ENCODE measurements at regions not wholly inside any gene's neighbourhood (a gene's known extent, or its start where the extent isn't known, plus 50 kb on each side); places are given as distances from the start of the nearest gene placed in this dataset.

DNA sequence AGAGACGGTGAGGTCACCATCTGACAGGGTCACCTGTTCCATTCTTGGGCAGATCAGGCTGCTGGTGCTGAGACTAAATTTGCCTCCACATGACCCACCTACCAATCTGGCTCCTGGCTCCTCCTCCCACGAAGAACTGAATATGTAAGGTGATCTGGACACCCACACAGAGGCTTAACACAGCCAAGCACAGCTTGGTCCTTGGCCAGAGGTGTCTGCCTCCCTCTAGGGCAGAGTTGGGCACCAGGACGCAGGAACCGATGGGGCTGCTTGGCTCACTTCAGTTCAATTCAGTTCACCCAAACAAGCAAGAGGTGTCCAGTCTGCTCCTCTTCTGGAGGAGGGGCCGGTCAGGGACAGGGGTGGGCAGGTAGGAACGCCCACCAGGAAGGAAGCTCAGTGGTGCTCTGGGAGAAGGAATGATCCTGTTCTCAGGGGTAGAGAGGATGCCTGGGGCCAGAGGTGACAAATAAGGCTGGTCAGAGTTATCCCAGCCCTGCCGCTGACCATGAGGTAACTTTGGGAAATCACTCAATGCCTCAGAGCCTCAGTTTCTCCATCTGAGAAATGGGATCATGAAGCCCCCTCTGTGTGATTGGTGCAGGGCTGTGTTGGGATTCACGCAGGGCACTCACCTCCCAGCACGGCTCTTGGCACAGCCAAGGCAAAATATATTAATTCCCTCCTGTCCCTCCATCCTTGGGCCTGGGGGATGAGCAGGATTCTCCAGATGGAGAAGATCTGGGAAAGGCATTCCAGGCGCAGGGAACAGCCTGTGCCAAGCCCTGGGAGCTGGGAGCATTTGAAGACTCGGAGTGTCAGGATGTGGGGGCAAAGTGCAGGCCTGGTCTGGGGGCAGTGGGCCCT, 284.5 kb downstream of the PTPRU start:
- DNase-seq: no peak

DNA sequence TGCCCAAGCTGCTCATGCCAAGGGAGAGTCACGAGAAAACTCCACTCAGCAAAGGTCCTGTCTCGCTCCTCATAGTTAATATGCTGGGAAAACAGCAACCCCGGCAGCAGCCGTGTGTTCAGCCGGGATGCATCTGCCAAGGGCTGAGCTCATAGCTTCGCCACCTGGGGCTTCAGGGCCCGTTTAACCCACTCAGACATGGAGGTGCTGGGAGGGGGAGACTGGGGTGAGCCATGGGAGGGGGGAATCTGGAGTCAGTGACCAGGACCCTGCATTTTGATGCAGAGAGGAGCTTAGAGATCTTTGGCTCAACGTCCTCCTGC, 283.4 kb downstream of the PTPRU start:
- no peak for DNase-seq

DNA sequence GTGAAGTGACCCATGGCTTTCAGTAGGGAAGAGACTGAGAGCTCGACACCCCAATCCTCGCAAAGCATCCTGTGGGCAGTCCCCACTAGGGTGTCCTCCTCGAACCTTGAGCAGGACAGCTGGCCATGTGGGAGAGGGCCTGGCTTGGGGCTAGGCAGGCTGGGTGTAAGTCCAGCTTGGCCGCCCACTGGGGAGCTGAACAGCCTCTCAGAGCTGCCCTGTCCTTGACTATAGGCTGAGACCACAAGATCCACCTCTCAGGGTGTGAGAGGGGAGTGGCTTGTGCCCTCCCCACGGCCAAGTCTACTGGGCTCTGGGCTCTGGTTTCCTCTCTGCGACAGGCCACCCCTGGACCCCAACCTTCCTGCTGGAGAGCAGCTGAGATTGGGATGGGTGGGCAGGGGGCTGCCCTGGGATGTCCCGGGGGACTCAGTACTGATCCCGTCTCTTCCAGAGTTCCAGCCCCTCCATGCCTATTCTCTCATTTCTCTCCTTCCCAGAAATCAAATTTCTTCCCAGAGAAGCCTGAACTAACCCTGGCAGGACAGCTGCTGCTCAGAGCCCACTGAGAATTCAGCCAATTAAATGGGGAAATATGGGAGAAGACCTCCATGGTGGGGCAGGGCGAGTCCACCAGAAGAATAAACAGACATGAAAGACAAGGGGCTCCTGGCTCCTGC, 282.9 kb downstream of the PTPRU start:
- no peak for DNase-seq

DNA sequence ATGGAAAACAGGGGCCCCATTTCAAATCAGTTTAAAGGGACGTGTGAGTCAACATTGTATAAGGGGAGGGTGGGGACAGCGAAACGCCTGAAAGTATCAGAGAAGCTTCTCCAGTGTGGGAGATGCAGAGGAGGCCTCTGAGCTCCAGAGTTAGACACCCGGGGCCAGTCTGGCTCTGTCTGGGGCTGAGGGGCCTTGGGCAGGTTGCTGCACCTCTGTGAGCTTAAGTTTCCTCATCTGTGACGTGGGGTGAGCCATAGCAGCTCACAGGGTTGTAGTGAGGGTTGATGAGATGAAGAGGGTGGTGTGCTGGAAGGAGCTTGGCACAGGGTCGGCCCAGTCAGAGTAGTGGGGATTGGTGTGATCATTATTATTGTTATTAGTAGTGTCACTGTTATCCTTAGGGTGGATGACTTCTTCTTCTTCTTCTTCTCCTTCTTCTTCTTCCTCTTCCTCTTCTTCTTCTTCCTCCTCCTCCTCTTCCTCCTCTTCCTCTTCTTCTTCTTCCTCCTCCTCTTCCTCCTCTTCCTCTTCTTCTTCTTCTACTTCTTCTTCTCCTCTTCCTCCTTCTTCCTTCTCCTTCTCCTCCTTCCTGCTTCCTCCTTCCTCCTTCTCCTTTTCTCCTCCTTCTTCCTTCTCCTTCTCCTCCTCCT, 282.0 kb downstream of the PTPRU start:
- no peak for DNase-seq

DNA sequence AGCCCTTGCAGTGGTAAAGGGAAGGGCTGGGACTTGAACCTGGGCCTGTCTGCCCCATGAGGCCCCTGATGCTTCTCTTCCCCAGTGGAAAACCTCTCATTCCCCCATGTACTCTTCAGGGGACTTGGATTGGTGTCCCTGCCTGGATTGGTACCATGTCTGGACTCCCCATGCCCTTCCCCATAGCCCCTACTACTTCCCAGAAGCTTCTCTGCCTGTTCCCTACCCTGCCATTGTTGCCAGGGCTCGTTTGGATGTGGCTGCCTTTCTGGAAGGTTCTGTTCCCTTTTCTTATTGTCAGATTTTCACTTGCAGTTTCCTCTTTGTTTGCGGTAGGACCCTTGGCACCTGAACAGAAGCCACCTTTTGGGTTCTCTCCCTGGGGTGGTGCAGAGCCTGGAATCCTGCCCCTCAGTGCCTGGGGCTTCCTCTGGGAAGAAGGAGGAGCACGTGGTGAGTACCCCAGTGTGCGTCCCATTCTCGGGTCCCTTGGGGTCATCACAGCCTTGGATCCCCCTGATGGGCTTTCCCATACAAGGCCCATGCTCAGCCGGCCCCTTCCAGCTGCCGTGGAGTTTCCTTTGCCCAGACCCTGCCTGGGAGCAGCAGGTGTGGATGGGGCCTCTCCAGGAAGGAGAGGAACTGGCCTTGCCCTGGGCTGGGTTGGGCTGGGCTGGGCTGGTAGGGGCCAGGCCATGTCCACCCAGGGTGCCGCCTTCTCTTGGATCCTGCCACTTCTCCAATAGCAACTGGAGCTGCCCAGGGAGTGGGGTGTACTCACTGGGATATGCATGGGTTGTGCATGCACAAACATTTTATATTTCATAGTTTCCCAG, 281.1 kb downstream of the PTPRU start:
- DNase-seq: no peak

DNA sequence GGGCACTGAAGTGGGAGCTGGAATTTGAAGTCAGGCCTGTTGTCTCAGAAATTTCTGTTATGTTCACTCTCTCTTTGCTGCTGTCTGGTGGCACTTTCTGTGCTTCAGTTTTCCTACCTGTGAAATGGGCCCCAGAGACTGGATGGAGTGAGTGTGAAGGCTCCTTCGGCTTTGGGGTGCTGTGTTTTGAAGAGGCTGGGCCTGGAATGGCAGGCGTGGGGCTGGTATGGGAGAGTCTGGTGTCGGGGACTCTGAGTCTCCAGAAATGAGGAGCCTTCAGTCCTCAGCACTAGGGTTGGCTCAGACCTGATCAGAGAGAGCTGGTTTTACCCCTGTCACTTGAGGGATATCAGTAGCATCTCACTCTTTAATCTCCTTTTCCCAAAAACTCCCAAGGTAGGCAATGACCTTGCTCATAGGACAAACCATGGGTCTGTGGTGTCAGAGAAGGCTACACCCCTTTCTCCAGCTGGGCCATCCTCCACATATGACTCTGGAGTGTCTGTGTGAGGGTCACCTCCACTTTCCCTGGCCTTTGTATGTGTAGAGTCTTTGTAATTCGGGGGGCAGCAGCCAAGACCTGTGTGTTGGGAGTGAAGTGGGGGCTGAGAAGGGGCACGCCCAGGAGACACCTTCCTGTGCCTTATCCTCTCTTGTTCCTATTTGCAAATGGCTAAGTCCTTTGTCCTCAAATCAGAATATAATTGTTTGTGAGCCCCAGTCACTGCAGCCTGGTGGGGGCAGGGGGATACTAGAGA, 279.9 kb downstream of the PTPRU start:
- DNase-seq: no peak

DNA sequence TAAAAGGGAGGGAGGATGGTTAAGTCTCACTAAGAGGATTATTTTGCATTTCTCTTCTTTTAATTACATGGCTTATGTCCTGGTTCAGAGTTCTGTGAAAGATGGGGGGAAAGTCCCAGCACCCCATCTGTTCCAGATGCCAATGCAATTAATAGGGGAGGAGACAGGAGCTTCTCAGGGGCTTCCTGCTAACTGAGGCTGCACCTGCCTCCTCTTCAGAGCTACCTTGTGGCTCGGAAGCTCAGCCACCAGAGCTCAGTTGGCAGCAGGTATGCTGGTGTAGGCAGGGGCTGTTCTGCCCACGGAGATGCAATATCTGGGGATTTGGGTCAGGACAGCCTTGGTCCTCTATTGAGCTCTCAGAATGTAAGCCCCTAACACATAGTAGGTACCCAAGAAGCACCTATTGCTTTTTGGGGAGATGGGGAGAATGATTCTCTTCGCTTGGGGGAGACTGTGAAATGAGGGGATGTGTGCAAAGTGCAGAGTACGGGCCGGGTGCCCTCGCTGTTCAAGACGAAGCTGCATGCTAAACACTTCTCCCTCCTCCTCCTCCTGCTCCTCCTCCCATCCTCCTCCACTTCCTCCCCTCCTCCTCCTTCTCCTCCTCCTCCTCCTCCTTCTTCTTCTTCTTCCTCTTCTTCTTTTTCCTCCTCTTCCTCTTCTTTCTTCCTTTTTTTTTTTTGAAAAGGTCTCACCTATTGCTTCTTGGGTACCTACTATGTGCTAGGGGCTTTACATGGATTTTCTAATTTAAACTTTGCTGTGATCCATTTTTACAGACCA, 279.0 kb downstream of the PTPRU start:
- no peak for DNase-seq

DNA sequence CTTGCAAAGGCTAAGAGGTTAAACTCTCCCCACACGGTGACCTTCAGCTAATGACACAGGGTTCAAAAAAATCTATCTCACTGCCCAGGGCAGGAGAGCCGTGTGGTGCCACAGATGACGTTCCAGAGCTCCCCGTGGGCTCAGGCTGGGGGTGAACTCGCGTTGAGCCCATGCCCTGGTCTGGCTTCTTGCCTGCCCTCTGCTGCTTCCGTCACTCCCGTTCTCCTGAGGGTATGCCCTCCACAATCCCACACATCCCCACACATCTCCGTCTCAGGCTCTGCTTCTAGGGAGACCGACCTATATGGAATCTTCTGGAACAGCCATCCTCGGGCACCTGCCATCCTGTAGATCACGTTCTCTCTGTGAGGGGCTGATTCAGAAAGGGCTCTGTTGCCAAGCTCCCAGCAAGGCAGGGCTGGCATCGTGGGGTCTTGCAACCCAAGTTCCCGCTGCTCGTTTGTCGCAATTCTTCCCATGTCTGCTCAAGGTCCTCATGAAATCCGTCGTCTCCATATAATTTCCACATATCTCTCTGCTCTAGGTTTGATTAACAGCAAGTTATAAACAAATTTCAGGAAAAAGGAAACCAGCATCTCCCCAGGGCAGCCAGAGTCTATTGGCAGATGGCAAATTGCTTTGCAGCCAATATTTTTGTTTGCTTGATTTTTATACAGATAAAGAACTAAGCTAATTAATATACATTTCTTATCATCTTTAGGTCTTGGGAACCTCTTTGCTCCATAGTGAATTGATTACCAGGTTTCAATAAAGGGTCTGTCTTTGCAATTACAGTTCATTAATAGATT, 278.2 kb downstream of the PTPRU start:
- no peak for DNase-seq

DNA sequence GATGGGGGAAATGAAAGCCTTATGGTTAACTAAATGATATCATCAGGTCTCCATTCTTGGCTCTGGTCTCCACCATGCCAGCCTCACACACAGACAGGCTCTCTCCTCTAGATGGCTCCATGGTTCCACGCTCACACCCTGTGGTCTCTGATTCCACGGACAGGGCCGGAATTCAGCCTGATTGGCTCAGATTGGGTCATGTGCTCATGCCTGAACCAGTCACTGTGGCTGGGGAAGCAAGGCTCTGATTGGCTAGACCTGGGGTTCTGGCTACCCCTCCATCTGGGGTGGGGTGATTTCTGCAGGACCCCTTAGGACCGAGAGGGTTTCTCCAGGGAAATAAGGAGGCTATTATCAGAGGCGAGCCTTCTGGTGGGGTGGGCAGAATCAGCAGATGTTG, 277.0 kb downstream of the PTPRU start:
- peak; percentile 56 for DNase-seq

DNA sequence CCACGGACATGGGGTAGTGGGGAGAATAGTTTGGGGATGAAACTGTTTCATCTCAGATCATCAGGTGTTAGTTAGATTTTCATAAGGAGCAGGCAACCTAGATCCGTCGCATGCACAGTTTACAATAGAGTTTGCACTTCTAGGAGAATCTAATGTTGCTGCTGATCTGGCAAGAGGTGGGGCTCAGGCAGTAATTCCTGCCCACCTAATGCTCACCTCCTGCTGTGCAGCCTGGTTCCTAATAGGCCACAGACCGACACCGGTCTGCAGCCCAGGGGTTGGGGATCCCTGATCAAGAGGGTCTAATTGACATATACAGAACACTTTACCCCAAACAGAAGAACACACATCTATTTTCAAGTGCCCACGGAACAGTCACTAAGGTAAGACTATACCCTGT, 275.1 kb downstream of the PTPRU start:
- DNase-seq: no peak

DNA sequence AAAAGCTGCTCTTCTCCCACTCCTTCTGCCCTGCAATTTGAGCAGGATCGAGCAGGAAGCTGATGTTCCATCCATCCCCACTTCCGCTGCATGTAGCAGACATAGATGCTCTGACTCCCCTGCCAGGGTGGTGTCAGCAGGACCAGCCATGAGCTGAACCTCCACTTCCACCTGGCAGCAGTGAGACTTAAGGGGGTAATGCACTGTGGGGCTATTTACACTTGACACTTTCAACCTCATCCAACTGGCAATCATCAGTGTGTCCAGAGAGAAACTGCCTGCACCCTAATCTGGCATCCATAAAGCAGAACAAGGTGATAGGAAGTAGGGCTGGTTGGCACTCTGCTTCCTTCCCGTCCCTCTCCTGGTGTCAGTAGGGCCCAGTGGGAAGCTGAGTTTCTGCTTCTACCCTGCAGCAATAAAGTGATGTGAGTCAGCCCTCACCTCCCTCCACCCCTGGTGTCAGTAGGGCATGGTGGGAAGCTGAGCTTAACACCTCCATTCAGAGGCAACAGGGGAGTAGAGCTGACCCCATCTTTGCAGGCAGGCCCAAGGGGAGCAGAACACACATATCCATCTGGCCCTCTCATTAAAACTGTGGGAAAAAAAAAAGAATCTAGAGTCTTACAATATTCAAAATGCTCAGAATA, 272.3 kb downstream of the PTPRU start:
- no peak for DNase-seq

DNA sequence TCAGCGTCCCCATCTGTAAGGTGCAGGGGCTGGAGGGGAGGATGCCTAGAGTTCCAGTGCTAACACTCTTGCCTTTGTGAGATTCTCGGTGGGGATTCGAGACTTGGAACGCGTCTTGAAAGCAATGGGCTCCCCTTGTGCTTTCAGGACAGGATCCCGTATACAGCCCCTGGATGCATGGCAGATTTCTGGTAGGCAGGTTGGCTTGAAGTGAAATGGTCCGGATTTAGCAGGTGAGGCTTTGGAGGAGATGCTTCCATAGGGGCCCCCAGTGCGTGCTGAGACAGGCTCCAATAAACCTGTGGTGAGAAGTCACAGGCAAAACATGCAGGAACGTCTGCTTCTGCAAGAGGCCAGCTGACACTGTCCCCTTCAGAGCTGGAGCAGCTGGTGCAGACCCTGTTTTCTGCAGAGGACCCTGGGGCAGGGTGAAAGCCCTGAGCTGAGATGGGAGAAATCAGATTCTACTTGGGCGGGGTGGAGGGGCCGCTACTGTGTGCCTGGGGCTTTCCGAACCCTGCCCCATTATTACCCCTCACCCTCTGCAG, 270.4 kb downstream of the PTPRU start:
- DNase-seq: no peak

DNA sequence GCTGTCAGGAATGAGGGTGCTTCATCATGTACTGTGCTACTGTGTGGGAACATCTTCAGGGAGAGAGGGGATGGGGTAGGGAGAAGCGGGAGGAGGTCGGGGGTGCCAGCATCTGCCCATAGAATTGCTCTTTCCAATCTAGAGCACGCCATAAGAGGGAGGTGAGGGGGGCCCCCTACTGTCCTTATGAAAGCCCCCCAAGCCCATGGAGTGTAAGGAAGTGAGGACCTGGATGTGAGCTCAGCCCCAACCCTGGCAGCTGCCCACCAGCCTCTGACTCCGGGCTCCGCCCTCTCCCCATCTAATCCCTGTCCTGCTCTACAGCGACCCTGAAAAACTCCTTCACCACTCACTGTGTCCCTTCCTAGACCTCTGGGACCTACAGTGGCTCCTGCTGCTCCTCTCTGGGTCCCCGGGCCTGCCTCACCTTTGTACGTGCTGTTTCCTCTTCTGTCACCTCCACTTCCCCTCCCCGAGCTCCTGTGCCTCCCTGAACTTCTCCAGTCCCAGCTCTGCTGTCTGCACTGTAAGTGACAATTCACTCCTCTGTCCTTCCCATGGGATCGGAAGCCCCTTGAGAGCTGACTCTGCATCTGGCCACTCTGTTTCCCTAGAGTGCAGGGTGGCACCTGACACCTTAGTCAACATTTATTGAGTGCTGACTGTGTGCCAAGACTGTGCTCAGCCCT, 269.4 kb downstream of the PTPRU start:
- DNase-seq: no peak

DNA sequence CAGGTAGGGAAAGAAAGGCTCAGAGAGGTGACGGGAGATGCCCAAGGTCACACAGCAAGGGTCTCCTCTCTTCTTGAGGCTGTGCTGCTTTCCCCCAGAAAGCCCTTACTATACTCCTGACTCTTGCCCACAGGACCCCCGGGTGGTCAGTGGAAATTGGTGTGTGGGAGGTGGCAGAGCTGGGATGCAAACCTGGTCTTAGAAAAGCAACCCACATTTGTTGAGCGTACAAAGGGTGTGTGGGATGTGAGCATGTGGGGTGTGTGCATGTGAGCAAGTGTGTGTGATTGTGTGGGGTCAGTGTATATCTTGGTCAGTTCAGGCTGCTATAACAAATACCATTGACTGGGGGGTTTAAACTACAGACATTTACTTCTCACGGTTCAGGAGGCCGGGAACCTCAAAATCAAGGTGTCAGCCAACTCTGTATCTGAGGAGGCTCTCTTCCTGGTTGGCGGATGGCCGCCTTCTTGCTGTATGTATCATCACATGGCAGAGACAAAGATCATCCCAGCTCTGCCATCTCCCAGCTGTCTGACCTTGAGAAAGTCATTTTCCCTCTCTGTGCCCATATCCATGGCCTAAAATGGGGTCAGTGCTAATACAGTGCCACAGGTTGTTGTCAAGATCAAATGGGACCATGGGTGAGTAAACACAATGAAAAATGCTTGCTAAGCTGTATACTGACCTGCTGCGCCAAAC, 268.5 kb downstream of the PTPRU start:
- DNase-seq: no peak

DNA sequence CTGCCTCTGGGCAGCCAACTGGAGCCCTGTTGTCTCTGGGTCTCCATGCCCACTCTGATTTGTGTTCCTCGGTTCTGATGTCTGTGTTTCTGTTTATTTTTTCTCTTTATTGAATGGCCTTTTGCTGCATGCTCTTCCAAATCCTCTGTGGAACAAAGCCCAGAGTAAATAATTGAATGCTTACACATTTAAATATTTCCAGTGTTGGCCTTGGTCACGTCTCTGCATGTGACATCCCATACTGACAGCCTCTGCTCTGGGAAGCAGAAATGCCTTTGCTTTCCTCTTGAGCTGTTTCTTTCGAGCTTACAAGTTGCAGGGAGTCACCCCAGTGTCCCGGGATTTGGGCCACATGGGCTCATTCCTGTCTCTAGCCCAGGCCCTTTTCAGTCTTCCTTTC, 267.9 kb downstream of the PTPRU start:
- no peak for DNase-seq

DNA sequence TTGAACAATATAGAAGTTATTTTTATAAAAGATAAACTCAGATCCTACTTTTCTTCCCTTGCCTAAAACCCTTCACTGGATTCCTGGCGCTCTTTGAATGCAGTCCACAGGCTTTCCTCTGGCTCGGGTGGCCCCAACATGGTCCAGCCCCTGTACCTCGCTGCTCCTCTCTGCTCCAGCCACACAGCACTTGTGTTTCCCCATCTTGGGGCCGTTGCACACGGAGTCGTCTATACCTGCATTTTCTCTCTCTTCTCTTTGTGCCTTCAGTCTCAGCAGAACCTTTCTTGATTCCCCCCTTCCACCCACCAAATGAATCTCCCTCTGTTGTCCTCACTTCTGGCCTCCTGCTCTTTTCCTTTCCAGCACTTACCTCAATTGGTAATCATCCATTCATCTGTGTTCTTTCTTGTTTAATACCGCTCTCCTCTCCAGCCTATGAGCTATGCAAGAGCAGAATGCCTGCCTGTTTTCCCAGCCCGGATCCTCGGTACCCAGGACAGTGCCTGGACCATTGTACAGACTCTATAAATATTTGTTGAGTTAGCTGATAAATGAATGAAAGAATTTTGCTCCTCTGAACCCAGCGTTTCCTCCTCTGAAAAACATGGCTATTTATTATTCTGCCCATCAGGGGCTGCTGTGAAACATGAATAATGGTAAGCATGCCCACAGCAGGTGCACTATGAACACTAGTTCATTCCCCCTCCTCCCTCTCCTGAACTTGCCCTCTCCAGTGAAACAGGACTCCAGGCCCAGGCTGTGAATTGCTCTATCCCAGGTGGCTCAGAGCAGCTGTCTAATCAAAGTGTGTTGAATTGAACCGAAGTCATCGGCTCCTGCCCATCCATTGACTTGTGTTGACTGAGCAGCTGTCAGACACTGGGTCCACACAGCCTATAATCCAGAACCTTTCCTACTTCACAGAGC, 266.9 kb downstream of the PTPRU start:
- no peak for DNase-seq

DNA sequence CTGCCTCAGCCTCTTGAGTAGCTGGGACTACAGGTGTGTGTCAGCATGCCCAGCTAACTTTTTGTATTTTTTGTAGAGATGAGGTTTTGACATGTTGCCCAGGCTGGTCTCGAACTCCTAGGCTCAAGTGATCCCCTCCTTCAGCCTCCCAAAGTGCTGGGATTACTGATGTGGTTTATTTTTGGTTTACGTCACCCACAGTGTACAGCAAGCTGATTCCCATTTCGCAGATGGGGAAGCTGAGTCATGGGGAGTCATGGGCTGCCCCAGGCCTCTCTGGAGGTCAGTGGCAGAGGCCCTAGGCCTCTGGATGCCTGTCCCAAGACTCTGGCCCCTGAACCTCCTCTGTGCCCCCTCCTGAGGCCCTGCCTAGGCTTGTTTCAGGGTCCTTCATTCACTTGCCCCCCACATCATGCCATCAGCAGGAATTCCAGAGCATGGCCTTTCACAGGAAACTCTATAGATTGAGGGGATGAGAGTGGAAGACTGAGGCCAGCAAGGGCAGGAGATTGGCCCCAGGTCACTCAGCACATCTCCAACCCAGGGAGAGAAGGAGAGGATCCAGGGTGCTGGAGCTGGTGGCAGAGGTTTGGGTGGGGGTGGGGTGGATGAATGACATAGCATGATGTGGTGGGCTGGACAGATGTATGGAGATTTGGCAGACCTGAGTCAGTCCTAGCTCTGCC, 266.0 kb downstream of the PTPRU start:
- no peak for DNase-seq
